Kasumi-1 (cell line): ENCODE measurements at regions not wholly inside any gene's neighbourhood (a gene's known extent, or its start where the extent isn't known, plus 50 kb on each side); places are given as distances from the start of the nearest gene placed in this dataset.

Experiments used
- DNase-seq, 2 experiments: peaks; one replicate each; lab custom pipeline; 2025; lab: John Stamatoyannopoulos, UW

DNA sequence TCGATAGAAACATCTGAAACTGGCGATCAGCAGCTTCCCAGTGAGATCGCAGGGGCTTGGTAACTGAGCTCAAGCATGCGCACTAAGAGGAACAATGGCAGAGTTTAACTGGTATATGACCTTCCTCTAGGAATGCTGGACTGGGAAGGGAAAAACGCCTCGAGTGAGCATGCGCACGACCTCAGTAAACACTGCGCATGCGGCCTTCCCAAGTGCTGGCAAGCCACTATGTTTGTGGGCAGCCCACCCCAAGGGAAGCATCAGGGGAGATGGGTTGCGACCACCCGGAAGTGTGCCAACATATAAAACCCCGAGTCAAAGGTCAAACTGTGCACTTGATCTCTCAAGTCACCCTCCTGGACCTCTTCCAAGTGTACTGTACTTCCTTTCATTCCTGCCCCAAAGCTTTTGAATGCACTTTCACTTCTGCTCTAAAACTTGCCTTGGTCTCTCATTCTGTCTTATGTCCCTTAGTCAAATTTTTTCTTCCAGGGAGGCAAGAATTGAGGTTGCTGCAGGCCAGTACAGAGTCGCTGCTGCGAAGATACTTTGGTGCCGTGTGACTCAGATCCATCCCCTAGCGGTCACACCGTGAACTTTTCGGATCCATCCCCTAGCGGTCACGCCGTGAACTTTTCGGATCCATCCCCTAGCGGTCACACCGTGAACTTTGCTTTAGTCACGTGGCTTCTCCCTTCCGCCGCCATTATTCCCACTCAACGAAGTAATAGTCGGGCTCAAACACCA lies 243.3 kb downstream of the FAM43A start:
- DNase-seq = no peak

DNA sequence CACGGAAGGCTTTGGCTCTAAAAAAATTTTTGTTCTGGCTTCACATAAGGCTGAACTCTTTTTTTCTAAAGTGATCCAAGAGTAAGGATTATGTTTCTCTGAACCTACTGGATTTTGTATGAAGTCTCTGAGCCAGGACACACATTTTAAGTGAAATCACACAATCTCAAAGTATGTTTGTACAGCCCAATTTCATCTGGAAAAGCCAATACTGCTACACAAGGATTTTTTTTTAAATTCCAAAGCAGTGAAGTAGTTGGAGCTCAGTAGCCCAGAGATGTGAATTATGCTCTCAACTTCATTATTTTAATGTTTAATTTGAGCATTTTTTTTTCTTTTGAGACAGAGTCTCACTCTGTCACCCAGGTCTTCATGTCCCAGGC lies 243.9 kb downstream of the FAM43A start:
- no peak for DNase-seq

DNA sequence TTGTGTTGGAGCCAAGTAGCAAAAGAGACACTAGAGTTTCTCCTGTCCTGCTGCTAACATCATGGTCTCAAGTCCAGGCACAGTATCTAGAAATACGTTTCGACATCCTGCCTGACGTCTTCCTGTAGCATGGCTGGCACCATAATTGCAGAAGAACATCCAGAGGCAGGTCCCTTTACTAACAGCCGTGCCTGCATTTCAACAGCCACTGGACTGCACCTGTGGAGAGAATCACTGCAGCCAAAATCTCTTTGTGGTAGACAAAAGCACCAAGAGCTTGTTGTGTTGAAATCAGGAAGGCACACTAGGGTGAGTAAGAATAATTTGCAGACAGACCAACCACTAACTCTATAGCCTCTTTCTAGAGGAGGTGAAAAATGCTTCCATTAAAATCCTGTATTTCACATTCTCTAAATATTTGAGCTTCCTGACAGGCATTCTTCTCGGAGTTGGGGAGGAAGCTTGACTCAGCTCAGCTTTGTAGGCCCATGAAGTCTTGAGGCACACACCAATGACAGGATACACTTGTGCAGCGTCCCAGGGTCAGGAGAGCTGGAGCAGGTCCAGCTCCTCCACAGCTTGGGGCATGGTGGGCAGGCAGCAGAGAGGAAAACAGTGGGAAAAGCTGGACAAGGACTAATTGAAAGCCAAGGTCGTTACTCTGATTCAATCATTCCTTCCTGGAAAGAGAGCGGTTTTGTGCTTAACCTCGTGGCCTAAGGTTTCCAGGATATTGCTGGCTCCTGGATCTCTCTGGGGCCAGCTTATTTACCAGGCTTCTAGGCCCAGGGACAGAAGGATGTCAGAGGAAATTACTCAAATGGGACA lies 244.9 kb downstream of the FAM43A start:
- peak in 1 of 2 experiments; percentile 6 for DNase-seq

DNA sequence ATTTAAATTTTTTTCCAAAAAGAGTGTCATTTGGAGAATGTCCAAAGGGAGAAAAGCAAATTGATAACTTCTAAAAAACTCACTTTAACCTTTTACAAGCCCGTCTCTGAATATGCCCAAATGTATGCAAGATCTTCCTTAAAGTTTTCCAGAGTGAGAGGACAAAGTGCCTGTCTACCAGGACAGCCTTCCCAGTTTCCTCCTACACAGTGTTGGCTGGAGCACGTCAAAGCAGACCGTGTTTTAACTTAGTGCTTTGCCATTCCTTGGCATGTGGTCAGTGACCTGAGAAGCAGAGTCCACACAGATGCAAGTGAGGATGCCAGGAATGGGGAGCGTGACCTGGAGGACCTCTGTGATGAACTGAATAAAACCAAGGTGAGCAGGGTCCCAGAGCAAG lies 245.7 kb downstream of the FAM43A start:
- DNase-seq = no peak

DNA sequence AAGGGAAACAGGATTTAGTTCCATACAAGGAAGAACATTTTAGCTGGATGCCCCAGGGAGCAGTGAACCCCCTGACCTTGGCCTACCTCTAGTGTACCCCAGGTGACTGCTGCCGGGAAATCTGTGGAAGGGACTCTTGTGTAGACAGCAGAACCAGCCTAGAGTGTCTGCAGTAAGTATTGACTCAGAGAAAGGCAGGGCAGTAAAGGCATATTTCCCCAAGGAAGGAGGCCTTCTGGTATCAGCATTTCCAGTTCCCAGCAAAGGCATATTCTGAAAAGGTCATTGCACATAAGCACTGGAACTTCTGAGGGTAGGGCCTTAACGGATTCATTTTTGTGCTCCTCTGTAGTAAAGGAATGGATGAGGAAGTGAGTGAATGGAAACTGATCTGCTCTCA lies 246.2 kb downstream of the FAM43A start:
- no peak for DNase-seq

DNA sequence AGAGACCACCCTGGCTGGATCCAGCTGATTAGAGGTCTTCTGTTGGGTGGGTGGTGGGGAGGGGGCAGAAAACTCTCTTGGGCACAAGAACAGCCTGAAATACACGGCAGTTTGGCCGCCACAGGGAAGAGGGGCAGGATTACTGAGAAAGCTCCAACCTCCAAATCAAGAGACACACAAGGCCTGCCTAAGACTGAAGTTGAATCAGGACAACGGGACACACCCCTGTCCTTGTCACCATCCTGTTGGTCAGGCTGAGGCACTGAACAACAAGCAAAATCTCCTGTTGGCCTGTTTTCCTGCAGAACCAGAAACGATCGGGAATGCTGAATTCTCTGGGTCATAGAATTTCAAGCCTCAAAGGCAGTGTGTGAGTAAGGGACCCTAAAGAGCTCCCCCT lies 247.8 kb downstream of the FAM43A start:
- DNase-seq = no peak

DNA sequence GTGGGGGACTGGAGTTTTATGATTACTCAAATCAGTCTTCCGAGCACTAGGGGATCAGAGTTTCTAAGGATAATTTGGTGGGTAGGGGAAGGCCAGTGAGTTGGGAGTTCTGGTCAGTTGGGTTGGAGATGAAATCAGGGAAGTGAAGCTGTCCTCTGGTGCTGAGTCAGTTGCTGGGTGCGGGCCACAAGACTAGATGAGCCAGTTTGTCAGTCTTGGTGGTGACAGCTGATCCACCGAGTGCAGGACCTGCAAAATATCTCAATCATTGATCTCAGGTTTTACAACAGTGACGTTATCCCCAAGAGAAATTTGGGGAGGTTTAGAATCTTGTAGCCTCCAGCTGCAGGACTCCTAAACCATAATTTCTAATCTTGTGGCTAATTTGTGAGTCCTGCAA lies 249.4 kb downstream of the FAM43A start:
- no peak for DNase-seq

DNA sequence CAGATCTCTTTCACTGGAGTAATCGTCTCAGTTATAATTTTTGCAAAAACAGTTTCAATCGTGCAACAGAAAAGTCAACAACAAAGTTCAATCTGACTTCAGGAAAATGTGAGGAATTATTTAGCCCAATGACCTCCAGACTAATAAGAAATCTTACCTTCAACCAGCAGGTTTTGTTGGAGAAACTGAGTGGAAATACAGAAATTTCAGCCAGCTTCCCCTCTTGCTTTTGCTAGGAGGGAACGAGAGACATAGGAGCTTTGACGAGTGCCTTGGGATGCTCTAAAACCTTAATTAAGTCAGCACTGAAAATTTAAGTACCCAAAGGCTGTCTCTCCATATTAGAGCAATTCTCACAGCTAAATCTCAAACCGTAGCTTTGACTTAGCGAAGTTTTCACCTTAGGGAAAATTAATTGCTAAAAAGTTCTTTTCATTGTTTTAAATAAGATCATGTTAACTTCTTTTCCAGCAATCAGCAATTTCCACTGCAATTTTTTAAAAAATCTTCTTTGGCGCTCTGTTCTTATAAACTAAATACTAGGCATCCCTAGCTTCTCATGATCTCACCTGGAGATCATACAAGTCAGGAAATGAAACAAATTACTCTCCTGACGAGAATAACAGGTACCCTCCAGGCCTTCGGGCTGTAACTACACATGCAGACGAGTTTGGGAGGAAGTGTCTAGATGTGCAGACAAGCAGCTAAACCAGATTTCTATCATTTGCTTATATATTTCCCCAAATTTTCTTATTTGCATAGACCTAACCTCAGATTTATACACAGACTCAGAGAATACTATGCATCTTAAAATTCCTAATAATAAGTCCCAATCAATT lies 250.2 kb downstream of the FAM43A start:
- DNase-seq = no peak

DNA sequence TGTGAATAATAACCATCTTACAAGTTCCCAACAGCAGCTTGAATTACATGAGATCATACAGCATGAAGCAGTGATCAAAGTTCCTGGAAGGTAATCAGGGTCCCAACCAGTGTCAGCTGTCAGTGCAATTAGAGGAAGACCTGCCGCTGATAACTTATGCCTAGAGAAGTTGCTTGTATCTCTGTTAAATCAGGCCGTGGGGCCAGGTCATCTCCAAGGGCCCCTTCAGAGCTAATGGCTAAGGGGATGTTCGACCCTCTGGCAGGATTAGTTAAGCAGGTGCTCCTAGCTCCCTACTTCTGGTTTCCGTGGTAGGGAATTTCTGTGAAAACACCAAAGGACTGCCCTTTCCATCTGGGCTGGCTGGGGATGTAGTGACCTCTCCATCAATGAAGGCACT lies 251.0 kb downstream of the FAM43A start:
- no peak for DNase-seq

DNA sequence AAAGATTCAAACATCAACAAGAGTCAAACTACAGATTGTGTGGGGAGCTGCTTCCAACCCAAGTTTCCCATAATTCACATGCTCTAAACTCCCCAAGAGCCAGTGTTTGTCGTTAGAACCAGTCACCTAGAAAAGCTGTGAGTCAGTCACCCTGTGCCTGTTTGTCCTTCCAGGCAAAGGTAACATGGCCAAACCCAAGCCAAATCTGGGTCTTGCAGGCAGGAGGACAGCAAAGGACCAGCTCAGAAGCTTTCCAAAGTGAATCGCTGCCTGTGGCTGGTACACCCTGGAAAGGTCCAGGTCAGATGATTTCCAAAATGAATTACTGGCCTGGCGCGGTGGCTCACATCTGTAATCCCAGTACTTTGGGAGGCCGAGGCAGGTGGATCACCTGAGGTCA lies 251.5 kb downstream of the FAM43A start:
- no peak for DNase-seq

DNA sequence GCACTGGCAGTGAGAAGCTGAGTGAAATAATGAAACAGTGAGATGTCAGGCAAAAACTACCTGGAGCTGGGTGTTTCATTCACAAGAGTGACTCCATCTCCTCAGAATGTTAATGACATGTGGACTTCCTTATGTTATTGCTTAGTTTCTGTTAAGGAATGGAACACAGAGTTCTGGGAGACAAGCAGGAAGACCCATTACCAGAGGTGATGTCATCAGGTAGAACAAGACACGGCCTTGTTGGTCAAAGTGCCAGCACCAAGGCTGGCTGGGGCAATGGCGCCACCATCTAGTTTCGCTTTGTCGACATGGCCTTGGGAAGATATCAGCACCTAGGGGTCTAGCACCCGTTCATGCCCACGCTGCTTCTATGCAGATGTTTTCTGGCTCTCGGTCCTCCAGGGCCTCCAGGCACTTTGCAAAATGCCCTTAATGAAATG lies 252.2 kb downstream of the FAM43A start:
- DNase-seq = no peak

DNA sequence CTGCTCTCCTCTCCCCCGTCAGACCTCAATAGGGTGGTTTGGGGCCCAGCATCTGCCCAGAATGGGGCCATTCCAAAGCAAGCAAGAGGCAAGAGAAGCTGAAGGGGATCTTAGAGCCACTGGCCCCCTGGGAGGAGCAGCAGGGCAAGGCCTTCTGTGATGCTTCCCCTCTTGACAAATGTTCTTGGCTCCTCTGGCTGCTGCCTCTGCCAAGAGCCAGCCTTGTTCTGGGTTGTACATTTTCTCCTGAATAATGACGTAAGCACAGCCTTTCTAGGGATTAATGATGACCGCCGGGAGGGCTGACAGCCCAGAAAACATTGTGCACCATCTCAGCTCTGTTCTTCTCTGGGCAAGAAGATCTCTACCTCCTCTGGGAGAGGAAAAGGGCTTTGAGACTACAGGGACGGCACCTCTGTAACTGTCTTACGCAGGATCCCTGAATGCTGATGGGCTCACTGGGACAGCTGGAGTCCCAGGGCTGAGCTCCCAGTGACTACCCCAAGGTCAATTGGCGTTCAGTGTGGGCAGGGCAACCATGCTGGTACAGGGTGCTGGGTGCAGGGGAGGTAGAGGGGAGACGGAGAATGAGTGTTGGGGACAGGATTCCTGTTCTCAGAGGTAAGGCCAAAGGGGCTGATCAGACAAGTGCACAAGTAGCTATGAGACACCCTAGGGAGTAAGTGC lies 253.3 kb downstream of the FAM43A start:
- DNase-seq = no peak

DNA sequence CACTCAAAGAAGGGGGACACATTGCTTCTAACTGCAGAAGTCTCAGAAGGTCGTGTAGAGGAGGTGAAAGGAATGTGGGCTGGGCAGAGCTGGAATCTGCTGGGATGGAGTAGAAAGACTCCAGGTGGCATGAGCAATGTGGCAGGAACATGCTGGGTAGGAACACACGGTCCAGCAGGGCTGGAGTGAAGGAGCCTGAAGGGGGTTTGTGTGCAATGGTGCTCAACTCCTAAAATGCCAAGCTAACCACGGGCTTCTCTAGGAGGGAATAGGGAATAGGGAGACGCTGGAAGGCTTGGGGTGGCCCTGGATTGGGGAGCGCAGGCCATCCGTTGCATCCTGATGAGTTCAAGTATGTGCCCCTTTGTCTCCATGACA lies 253.8 kb downstream of the FAM43A start:
- no peak for DNase-seq

DNA sequence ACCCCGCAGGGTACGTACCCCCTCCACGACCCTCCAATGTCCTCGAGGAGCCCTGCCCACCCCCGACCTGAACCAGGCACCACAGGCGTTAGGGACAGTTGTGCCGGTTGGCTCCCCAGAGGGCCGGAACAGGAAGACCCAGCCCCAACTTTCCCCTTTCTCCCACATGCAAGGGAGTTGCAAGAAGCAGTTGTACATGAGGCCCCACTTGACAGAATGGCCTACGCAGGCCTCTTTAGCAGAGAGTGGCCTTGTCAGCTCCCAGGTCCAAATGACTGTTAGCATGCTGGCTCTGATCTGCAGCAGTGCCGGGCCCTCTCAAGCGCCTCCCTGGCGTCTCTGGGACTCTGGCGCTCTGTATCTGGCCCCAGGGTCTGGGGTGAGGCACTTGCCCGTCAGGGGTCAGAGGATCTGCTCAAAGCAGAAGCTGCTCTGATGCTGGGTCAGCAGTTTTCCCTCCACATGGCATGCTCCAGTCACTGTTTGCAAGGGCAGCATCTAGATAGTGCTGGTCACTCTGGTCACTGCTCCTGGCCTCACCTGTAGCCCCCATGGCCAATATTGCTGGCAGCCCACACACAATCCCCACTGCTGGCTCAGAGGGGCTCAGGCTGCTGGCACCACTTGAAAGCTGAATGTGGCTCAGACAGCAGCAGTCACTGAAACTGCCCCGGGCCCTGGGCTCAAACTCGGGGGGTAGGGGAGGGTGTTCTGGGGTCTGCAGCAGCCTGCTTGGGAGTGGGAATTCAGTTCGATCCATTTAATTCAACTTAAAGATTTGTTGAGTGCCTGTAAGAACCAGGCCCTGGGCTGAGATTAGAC lies 254.5 kb downstream of the FAM43A start:
- DNase-seq = no peak

DNA sequence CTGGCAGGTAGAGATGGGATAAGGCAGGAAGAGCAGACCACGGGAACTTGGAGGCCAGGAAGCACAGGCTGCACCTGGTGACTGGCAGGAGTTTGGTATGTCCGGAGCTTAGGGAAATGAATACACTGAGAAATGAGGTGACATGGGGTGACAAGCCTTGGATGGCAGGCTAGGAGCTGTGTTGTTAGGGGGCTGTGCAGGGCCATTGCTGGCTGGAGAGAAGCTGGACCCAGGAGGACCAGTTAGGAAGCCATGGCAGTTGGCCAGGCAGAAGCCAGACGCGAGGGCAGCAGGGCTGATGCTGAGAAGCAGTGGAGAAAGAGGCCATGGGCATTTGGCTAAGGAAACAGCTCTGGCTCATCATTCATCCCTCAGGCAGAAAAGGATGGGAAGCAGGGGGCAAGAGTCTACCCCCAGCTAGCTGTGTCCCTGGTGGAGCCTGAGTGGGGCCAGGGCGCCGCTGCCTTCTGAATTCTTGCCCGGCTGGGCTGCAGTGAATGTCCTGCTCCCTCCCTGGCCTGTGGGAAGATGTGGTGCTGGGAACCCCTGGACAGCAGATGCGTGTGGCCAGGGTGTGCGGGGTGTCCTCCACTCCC lies 255.8 kb downstream of the FAM43A start:
- DNase-seq = no peak

DNA sequence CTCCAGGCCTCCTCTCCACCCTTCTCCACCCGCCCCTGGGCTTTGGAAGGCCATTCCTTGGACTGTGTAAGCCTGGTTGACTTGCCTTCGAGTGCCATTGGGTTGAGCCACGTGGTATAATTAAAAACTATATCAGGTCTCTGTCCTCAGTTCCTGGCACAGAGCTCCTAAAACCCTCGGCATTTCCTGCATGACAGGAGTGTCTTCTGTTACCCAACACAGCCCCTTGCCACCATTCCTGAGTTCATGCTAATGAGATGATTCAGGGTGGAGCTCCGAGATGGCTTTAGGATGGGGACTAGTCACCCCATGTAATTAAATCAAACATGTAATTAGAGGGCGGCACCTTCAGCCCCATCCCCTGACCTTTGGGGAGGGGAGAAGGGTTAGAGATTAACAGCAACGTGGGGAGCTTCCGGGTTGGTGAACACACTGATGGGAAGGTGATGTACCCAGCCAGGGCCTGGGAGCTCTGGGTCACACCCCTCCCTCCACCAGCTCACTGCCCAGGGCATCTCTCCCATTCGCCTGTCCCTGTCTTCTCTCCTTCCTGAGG lies 256.4 kb downstream of the FAM43A start:
- DNase-seq = no peak

DNA sequence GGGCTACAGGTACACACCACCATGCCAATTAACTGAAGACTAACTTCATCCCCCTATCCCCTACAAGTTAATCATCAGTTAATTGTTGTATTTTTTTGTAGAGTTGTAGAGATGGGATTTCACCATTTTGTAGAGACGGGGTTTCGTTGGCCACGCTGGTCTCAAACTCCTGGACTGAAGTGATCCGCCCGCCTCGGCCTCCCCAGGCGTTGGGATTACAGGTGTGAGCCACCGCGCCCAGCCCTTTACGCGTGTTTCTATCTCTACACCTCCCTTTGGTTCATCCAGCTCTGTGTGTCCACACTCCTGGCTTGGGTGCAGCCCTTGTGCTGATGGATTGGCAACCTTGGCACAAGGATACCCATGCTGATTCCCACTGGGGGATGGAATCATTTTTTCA lies 258.8 kb downstream of the FAM43A start:
- DNase-seq = no peak

DNA sequence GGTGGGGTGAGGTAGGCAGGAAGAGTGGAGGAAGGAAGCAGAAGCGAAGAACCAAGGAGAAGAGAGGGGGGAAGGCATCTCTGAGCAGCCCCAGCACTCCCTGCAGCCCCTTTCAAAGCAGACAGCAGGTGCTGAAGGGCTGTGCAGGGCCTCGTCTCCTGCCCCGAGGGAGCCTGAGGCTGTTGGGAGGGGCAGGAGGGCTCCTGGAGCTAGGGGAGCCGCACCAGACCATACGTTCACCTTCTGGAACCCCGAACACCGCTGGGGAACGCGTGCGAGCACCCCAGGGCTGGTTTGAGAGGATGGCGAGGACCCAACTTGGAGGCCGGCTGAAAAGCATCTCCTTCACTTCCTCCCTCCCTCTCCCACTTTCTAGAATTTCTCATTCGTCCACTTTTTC lies 259.8 kb downstream of the FAM43A start:
- DNase-seq = no peak

DNA sequence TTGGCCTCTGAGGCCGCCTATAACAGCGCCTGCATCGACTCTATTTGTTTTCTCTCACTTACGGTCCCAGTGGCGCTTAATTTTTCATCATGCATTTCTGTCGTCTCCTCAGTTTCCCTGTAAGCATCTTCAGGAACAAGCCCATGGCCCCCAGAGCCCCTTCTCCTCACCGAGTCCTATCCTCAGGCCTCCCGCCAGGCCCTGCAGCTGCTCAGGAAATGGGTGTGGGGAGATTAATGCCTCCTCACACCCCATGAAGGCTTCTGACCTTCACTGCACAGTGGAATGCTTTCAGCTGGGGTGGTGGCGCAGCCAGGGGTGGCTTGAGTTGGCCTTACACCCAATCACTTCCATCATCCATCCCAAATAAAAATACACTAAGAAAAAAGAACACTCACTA lies 260.4 kb downstream of the FAM43A start:
- no peak for DNase-seq

DNA sequence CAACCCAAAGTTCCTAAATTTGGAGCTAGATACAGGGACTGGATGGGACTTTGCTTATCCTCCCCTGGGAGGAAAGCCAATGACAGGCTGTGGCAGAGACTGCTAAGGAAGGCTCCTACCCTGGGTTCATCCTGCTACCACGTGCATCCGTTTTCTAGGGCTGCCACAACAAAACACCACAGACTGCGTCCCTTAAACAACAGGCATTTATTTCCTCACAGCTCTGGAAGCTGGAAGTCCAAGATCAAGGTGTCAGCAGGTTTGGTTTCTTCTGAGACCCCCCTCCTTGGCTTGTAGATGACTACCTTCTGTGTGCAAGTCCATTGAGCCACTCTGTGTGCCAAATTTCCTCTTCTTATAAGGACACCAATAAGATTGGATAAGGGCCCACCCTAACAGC lies 263.9 kb downstream of the FAM43A start:
- DNase-seq = no peak
